ENCODE measurements at regions not wholly inside any gene's neighbourhood (a gene's known extent, or its start where the extent isn't known, plus 50 kb on each side); places are given as distances from the start of the nearest gene placed in this dataset.

DNA sequence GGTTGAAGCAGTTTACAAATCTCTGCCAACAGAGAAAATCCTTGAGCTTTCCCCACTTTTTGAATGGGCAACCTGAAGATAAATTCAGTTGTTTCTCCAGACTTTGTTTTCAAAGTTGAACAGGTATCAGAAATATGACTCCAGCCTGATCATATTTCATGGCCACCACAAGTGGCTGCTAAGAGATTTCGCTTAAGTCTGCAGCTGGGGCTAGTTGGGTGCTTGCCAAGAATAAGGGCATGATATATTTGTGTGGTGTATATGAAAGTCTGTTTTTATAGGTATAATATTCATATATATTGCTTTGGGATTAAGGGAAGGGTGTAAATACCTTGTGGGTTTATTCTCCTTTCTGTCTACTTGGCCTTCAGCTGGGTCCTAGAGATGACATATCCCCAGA, 168.4 kb upstream of the GDNF start:
- Histone ChIP-seq H3K4me3 (ENCODE audit: low read depth, low read length) (no peak overlapping the region), H3K27me3 (ENCODE audit: control insufficient read depth, insufficient read depth, low read length) (peaks cover 1% of the 10 kb centered on the region), H3K36me3 (ENCODE audit: control insufficient read depth, insufficient read depth, low read length) (no peaks in the 10 kb centered on the region)
- no peak for DNase-seq (ENCODE audit: low read depth)
- TF ChIP-seq, protein P1, sequence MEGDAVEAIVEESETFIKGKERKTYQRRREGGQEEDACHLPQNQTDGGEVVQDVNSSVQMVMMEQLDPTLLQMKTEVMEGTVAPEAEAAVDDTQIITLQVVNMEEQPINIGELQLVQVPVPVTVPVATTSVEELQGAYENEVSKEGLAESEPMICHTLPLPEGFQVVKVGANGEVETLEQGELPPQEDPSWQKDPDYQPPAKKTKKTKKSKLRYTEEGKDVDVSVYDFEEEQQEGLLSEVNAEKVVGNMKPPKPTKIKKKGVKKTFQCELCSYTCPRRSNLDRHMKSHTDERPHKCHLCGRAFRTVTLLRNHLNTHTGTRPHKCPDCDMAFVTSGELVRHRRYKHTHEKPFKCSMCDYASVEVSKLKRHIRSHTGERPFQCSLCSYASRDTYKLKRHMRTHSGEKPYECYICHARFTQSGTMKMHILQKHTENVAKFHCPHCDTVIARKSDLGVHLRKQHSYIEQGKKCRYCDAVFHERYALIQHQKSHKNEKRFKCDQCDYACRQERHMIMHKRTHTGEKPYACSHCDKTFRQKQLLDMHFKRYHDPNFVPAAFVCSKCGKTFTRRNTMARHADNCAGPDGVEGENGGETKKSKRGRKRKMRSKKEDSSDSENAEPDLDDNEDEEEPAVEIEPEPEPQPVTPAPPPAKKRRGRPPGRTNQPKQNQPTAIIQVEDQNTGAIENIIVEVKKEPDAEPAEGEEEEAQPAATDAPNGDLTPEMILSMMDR (IDR thresholded peaks at IDR 0.05; ENCODE audit: insufficient read depth, low read length, severe bottlenecking), result no peak
- FAIRE-seq, result no peak

DNA sequence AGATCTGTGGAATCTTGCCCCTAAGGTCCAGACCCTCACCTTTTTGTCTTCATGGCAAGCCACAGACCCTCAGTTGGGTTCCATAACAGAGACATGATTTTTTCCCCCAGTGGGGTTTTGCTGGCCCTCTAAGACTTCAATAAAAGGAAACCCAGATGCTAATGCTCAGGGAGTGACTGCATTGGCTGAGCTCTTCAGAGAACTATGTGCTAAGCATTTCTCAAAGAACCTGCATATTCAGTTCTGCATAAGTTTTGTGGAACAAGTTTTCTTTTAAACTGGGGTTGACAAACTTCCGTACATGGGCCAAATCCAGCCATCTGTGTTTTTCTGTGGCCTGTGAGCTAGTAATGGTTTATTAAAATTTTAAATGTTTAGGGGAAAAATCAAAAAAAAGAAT, 159.8 kb upstream of the GDNF start:
- H3K27me3 ChIP-seq (ENCODE audit: control insufficient read depth, insufficient read depth, low read length), result no peaks in the 10 kb centered on the region
- H3K4me3 ChIP-seq (ENCODE audit: low read depth, low read length), result no peak overlapping the region
- no peaks in the 10 kb centered on the region for H3K36me3 ChIP-seq (ENCODE audit: control insufficient read depth, insufficient read depth, low read length)
- TF ChIP-seq, protein P1 (IDR thresholded peaks at IDR 0.05; ENCODE audit: insufficient read depth, low read length, severe bottlenecking), result no peak
- FAIRE-seq, result no peak
- no peak for DNase-seq (ENCODE audit: low read depth)

GRCh38 chr5:37996918-37997317, 157.1 kb upstream of the GDNF start:
- FAIRE-seq, result no peak
- H3K27me3 ChIP-seq (ENCODE audit: control insufficient read depth, insufficient read depth, low read length), result no peaks in the 10 kb centered on the region
- TF ChIP-seq, protein P1 (IDR thresholded peaks at IDR 0.05; ENCODE audit: insufficient read depth, low read length, severe bottlenecking), result no peak
- DNase-seq (ENCODE audit: low read depth), result no peak
- H3K4me3 ChIP-seq (ENCODE audit: low read depth, low read length), result no peak overlapping the region
- H3K36me3 ChIP-seq (ENCODE audit: control insufficient read depth, insufficient read depth, low read length), result no peaks in the 10 kb centered on the region

- no peak for DNase-seq (ENCODE audit: low read depth)
- TF ChIP-seq, protein P1 (IDR thresholded peaks at IDR 0.05; ENCODE audit: insufficient read depth, low read length, severe bottlenecking), result no peak
- no peaks in the 10 kb centered on the region for H3K36me3 ChIP-seq (ENCODE audit: control insufficient read depth, insufficient read depth, low read length)
- H3K27me3 ChIP-seq (ENCODE audit: control insufficient read depth, insufficient read depth, low read length), result no peaks in the 10 kb centered on the region
- FAIRE-seq, result no peak
- H3K4me3 ChIP-seq (ENCODE audit: low read depth, low read length), result no peak overlapping the region
Observed at GRCh38 chr5:37994729-37995128, 154.9 kb upstream of the GDNF start.

DNA sequence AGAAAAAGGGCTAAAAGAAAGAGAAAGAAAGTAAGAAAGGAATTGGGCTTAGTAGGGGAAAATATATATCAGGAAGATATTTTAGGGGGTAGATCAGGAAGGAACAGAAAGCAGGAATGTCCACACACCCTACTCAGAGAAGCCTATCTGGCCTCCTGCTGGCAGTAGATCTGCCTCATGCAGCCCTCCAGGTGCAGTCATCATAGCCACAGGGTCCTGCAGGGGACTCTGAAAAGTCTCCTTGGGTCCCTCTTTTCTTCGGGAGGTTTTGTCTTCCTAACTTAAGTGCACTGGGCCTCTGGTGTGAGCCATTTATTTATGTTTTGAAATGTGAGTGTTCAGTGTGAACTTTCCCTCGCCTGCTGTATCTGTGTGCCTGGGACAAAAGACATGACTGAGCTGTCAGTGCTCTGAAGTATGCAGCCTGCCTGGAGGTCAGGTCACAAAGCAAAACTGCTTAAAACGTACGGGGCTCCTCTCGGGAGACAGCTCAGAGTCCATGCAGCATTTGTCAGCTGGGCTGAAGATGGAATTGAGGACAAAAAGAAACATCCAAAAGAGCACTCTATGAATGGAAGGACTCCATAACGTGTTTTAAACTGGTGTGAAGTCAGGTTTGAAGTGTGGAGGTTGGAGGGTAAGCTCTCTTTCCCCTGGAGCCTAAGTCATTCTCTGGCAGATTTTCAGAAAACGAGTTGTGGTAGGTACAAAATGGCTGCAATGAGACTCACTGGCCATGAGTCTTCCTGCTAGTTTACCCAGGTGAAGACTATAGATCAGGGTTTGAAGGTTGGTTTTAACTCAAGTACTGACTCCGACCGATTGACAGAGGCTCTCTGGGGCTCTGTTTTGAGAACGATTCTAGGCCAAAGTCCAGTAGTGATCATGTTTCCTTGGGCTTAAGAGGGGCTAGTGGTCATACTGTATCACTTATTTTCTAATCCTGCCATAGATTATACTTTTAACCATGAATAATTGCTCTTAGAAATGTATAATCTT, 151.8 kb upstream of the GDNF start:
- FAIRE-seq, result no peak
- TF ChIP-seq, protein P1 (IDR thresholded peaks at IDR 0.05; ENCODE audit: insufficient read depth, low read length, severe bottlenecking), result no peak
- H3K36me3 ChIP-seq (ENCODE audit: control insufficient read depth, insufficient read depth, low read length), result no peaks in the 10 kb centered on the region
- no peak for DNase-seq (ENCODE audit: low read depth)
- no peak overlapping the region for H3K4me3 ChIP-seq (ENCODE audit: low read depth, low read length)
- H3K27me3 ChIP-seq (ENCODE audit: control insufficient read depth, insufficient read depth, low read length), result no peaks in the 10 kb centered on the region

Data from bronchial epithelial cell (primary cell).